ENCODE measurements at regions not wholly inside any gene's neighbourhood (a gene's known extent, or its start where the extent isn't known, plus 50 kb on each side); places are given as distances from the start of the nearest gene placed in this dataset.
A peak's percentile ranks its signal among the peaks of the same experiment; 100 is the strongest.

DNA sequence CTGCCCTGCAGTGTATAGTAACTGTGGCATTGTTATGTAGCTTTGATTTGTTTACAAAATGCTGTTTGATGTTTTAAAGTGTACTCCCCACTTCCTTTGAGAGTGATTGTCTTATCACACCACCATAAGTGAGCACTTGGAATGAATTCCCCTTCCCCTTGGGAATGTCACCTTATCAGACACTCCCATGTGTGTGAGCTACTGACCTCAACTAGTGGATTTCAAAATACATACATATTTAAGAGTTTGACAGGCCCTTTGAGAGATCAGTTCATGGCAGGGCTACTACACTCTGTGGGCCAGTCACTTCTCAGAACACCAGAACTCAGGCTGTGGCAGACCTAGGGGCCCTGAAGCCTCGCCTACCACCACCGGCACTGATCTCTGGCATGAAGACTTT lies 547.6 kb downstream of the NR2F2 start:
- DNase-seq (ENCODE audit: low spot score in 2 of 2): no peak
- no peaks in the 10 kb centered on the region for H3K36me3 ChIP-seq
- no peaks in the 10 kb centered on the region for H3K9me3 ChIP-seq
- TF ChIP-seq, protein P1, sequence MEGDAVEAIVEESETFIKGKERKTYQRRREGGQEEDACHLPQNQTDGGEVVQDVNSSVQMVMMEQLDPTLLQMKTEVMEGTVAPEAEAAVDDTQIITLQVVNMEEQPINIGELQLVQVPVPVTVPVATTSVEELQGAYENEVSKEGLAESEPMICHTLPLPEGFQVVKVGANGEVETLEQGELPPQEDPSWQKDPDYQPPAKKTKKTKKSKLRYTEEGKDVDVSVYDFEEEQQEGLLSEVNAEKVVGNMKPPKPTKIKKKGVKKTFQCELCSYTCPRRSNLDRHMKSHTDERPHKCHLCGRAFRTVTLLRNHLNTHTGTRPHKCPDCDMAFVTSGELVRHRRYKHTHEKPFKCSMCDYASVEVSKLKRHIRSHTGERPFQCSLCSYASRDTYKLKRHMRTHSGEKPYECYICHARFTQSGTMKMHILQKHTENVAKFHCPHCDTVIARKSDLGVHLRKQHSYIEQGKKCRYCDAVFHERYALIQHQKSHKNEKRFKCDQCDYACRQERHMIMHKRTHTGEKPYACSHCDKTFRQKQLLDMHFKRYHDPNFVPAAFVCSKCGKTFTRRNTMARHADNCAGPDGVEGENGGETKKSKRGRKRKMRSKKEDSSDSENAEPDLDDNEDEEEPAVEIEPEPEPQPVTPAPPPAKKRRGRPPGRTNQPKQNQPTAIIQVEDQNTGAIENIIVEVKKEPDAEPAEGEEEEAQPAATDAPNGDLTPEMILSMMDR (IDR thresholded peaks at IDR 0.05): no peak
- no peaks in the 10 kb centered on the region for H3K4me1 ChIP-seq
- no peak overlapping the region for H3K4me3 ChIP-seq
- intact Hi-C loops (cut with DNase I): no loop called here
- H3K27ac ChIP-seq: no peak overlapping the region
- no peaks in the 10 kb centered on the region for H3K27me3 ChIP-seq

DNA sequence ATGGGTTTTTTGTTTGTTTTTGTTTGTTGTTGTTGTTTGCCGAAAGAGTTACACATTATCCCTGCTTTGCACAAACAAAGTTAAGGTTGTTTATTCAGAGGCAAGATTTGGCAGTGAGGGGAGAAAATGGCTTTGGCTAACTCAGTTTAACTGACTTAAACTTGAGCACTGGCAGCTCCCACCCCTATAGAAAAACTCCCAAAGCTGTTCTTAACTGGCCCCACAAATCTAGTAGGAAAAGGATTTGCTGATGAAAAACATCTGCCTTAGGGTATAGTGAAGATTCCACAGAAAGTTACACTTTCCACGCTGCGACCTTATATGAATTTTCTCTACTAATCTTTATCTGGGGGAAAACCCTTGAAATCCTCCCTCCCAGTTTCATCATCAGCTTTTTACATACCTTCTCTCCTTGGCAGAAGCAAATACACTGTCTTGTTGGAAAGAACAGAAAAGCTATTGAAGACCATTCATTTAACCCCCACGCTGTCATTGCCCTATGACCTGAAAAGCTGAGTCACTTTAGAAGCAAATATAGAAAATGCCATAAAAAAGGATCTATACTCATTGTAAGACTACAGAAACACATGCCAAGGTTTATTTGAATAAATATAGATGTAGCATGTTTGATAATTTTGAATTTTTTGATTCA lies 551.7 kb downstream of the NR2F2 start:
- H3K9me3 ChIP-seq: no peaks in the 10 kb centered on the region
- no peaks in the 10 kb centered on the region for H3K27me3 ChIP-seq
- H3K4me3 ChIP-seq: no peak overlapping the region
- TF ChIP-seq, protein P1 (IDR thresholded peaks at IDR 0.05): no peak
- no peaks in the 10 kb centered on the region for H3K4me1 ChIP-seq
- no peaks in the 10 kb centered on the region for H3K36me3 ChIP-seq
- no peak overlapping the region for H3K27ac ChIP-seq
- intact Hi-C loops (cut with DNase I): no loop called here
- no peak for DNase-seq (ENCODE audit: low spot score in 2 of 2)

DNA sequence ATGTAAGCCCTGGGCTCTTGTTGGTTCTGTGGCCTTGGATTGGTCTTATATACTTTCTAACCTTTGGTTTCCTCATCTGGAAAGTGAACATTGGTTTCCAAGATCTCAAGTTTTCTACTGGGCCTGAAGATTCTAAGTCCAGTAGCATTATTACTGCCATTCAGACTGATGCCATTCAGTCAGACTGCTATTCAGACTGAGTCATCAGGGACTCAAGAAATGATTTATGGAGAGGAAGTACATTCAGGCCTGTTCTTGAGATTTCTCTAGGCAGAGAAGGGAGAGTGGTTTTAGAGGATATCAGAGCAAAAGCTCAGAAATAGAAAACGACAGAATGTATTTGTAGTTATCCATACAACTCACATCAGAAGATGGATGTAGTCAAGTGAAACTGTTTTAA lies 557.2 kb downstream of the NR2F2 start:
- no peak for DNase-seq (ENCODE audit: low spot score in 2 of 2)
- TF ChIP-seq, protein P1 (IDR thresholded peaks at IDR 0.05): no peak
- H3K27me3 ChIP-seq: no peaks in the 10 kb centered on the region
- H3K27ac ChIP-seq: no peak overlapping the region
- H3K4me1 ChIP-seq: no peaks in the 10 kb centered on the region
- H3K4me3 ChIP-seq: no peak overlapping the region
- H3K36me3 ChIP-seq: no peaks in the 10 kb centered on the region
- no peaks in the 10 kb centered on the region for H3K9me3 ChIP-seq
- intact Hi-C loops (cut with DNase I): no loop called here

DNA sequence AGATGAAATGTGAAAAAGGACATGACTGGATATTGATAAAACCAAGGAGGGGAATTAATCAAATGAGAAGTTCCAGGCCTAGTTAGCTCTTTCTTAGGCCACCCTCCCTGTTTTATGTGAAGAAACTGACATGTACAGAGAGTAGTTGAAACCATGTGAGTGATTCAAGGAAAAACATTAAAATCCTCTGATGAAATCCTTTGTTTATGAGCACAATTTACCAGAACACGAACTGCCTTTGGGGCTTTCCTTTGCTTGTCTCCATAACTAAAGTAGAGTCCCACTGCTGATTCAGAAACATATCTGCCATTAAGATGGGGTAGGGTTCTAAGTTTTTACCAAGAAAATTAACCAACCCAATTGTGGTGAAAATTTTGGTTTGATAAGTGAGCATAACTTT lies 558.3 kb downstream of the NR2F2 start:
- TF ChIP-seq, protein P1 (IDR thresholded peaks at IDR 0.05): no peak
- Histone ChIP-seq H3K4me3 (no peak overlapping the region), H3K27me3 (no peaks in the 10 kb centered on the region), H3K4me1 (no peaks in the 10 kb centered on the region), H3K9me3 (no peaks in the 10 kb centered on the region), H3K27ac (no peak overlapping the region), H3K36me3 (no peaks in the 10 kb centered on the region)
- no peak for DNase-seq (ENCODE audit: low spot score in 2 of 2)
- intact Hi-C loops (cut with DNase I): no loop called here

DNA sequence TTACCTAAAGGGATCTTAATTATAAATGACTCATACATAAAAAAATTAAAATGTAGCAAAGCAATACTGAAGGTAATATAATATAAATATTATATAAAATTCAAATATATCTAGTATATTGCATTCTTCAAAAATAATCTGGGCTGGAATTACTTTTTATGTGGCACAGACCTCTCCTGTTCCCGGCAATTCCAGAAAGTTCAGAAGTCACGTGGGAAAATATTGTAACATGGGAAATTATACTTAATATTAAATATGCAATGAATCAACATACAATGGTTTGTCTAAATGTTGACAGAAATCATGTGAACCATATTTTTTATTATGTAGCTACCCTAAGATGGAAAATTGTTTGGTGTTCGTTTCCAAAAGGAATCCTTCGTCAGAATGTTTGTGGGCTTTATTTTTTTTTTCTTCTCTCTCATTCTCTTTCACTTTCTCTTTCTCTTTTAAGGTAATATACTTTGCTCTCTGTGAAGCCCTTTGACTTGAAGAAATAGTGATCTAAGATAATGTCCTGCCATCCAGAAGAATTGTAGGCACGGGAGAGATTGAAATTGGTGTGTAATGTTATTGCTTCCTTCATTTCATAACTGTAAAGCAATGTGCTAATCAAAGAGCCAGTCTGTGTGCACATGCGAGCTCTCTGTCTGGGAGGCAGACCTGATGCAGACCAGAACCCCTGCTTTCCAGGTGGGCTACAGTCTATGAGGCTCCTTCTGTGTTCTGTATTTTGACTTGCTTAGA lies 559.4 kb downstream of the NR2F2 start:
- Histone ChIP-seq H3K9me3 (no peaks in the 10 kb centered on the region), H3K27me3 (no peaks in the 10 kb centered on the region), H3K36me3 (no peaks in the 10 kb centered on the region), H3K27ac (no peak overlapping the region), H3K4me3 (peak overlapping the region; percentile 43 to 52), H3K4me1 (no peaks in the 10 kb centered on the region)
- intact Hi-C loops (cut with DNase I): no loop called here
- TF ChIP-seq, protein P1 (IDR thresholded peaks at IDR 0.05): no peak
- DNase-seq (ENCODE audit: low spot score in 2 of 2): no peak
